ENCODE measurements at regions not wholly inside any gene's neighbourhood (a gene's known extent, or its start where the extent isn't known, plus 50 kb on each side); places are given as distances from the start of the nearest gene placed in this dataset.

- ATAC-seq, result no peak
- H3K9me3 ChIP-seq, result no peaks in the 10 kb centered on the region
- H3K4me3 ChIP-seq, result no peak overlapping the region
- intact Hi-C loops (cut with DNase I), result no loop called here
- no peak for DNase-seq
- no peaks in the 10 kb centered on the region for H3K27me3 ChIP-seq
- no peaks in the 10 kb centered on the region for H3K36me3 ChIP-seq
- no peak overlapping the region for H3K27ac ChIP-seq
- TF ChIP-seq, protein P1, sequence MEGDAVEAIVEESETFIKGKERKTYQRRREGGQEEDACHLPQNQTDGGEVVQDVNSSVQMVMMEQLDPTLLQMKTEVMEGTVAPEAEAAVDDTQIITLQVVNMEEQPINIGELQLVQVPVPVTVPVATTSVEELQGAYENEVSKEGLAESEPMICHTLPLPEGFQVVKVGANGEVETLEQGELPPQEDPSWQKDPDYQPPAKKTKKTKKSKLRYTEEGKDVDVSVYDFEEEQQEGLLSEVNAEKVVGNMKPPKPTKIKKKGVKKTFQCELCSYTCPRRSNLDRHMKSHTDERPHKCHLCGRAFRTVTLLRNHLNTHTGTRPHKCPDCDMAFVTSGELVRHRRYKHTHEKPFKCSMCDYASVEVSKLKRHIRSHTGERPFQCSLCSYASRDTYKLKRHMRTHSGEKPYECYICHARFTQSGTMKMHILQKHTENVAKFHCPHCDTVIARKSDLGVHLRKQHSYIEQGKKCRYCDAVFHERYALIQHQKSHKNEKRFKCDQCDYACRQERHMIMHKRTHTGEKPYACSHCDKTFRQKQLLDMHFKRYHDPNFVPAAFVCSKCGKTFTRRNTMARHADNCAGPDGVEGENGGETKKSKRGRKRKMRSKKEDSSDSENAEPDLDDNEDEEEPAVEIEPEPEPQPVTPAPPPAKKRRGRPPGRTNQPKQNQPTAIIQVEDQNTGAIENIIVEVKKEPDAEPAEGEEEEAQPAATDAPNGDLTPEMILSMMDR (IDR thresholded peaks at IDR 0.05), result no peak
- no peak for TF ChIP-seq POLR2A (IDR thresholded peaks at IDR 0.05)
- no peaks in the 10 kb centered on the region for H3K4me1 ChIP-seq
- WGBS (ENCODE audit: insufficient coverage, low coverage, low lambda C conversion rate, missing lambda C conversion rate), result 93% methylated on average over 4 of the region's 4 CpGs
These were observed 188.9 kb upstream of the BTG1 start for GRCh38 chr12:92334552-92334951.

DNA sequence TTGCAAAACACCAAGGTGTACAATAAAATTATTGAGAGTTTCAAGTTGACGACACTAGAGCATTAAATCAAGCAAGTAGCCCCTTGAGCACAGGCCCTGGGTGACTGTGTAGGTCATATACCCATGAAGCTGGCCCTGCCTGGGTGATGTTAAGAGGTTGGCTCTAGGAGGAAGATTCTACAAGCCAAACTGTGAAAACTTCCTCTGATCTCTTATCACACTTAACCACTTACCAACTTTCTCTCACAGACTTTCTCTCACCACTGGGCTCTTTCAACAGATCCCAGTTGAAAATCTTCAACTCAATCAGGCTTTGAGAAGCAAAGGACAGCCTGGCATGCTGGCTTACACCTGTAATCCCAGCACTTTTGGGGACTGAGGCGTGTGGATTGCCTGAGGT, 186.9 kb upstream of the BTG1 start:
- no peaks in the 10 kb centered on the region for H3K9me3 ChIP-seq
- intact Hi-C loops (cut with DNase I), result no loop called here
- no peak overlapping the region for H3K4me3 ChIP-seq
- ATAC-seq (no peak), DNase-seq (no peak)
- no peak overlapping the region for H3K27ac ChIP-seq
- no peaks in the 10 kb centered on the region for H3K27me3 ChIP-seq
- H3K4me1 ChIP-seq, result no peaks in the 10 kb centered on the region
- WGBS (ENCODE audit: insufficient coverage, low coverage, low lambda C conversion rate, missing lambda C conversion rate), result 94% methylated on average over 2 of the region's 2 CpGs
- TF ChIP-seq, protein P1 (IDR thresholded peaks at IDR 0.05), result no peak
- TF ChIP-seq POLR2A (IDR thresholded peaks at IDR 0.05), result no peak
- H3K36me3 ChIP-seq, result no peaks in the 10 kb centered on the region

GRCh38 chr12:92331383-92331782, 185.7 kb upstream of the BTG1 start:
- H3K9me3 ChIP-seq, result no peaks in the 10 kb centered on the region

DNA sequence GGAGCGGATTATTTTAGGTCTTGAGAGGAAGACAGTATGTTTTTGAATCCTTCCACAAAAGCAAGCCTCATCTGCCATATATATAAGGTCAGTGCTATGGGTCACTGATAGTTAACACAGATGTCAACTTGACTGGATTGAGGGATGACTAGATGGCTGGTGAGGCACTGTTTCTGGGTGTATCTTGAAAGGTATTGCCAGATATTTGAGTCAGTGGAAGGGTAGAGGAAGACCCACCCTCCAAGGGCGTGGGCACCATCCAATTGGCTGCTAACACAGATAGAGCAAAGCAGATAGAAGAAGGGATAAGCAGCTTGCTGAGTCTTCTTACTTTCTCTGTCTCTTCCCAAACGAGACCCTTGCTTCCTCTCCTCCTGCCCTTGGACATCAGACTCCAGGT, 185.0 kb upstream of the BTG1 start:
- intact Hi-C loops (cut with DNase I), result no loop called here
- H3K4me1 ChIP-seq, result no peaks in the 10 kb centered on the region
- H3K9me3 ChIP-seq, result no peaks in the 10 kb centered on the region
- DNase-seq, result no peak
- ATAC-seq, result no peak
- no peak for TF ChIP-seq POLR2A (IDR thresholded peaks at IDR 0.05)
- TF ChIP-seq, protein P1 (IDR thresholded peaks at IDR 0.05), result no peak
- H3K27me3 ChIP-seq, result no peaks in the 10 kb centered on the region
- no peaks in the 10 kb centered on the region for H3K36me3 ChIP-seq
- 75% methylated on average over 2 of the region's 3 CpGs for WGBS (ENCODE audit: insufficient coverage, low coverage, low lambda C conversion rate, missing lambda C conversion rate)
- H3K27ac ChIP-seq, result no peak overlapping the region
- no peak overlapping the region for H3K4me3 ChIP-seq

More at GRCh38 chr12:92331383-92331782, 185.7 kb upstream of the BTG1 start:
- no peaks in the 10 kb centered on the region for H3K36me3 ChIP-seq
- TF ChIP-seq, protein P1 (IDR thresholded peaks at IDR 0.05), result no peak
- TF ChIP-seq POLR2A (IDR thresholded peaks at IDR 0.05), result no peak
- no peaks in the 10 kb centered on the region for H3K4me1 ChIP-seq
- no peak overlapping the region for H3K27ac ChIP-seq
- WGBS (ENCODE audit: insufficient coverage, low coverage, low lambda C conversion rate, missing lambda C conversion rate), result 95% methylated on average over 3 of the region's 3 CpGs
- ATAC-seq (peak in 2 of 4 donors; percentile 43 to 74), DNase-seq (no peak)
- no peak overlapping the region for H3K4me3 ChIP-seq
- H3K27me3 ChIP-seq, result no peaks in the 10 kb centered on the region
- intact Hi-C loops (cut with DNase I), result no loop called here

DNA sequence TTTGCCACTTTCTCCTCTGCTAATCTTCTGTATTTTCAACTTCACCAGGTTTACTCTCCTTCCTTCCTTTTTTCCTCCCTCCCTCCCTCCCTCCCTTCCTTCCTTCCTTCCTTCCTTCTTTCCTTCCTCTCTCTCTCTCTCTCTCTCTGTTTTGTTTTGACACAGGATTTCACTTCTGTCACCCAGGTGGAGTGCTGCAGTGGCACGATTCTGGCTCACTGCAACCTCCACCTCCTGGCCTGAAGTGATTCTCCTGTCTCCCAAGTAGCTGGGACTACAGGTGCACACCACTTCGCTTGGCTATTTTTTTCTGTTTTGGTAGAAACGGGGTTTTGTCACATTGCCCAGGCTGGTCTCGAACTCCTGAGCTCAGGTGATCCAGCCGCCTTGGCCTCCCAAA, 181.2 kb upstream of the BTG1 start:
- no peak for TF ChIP-seq POLR2A (IDR thresholded peaks at IDR 0.05)
- TF ChIP-seq, protein P1 (IDR thresholded peaks at IDR 0.05), result no peak
- DNase-seq, result no peak
- intact Hi-C loops (cut with DNase I), result no loop called here
- no peak overlapping the region for H3K4me3 ChIP-seq
- no peaks in the 10 kb centered on the region for H3K9me3 ChIP-seq
- ATAC-seq, result no peak
- H3K27me3 ChIP-seq, result no peaks in the 10 kb centered on the region
- no peaks in the 10 kb centered on the region for H3K36me3 ChIP-seq
- WGBS (ENCODE audit: insufficient coverage, low coverage, low lambda C conversion rate, missing lambda C conversion rate), result 88% methylated on average over 5 of the region's 5 CpGs
- no peaks in the 10 kb centered on the region for H3K4me1 ChIP-seq
- no peak overlapping the region for H3K27ac ChIP-seq
